ENCODE measurements at regions not wholly inside any gene's neighbourhood (a gene's known extent, or its start where the extent isn't known, plus 50 kb on each side); places are given as distances from the start of the nearest gene placed in this dataset.
"Not testable (repeated sequence)": the region's sequence is repeated elsewhere in the genome, so short reads cannot be mapped to it uniquely, and the experiment has no call there.

DNA sequence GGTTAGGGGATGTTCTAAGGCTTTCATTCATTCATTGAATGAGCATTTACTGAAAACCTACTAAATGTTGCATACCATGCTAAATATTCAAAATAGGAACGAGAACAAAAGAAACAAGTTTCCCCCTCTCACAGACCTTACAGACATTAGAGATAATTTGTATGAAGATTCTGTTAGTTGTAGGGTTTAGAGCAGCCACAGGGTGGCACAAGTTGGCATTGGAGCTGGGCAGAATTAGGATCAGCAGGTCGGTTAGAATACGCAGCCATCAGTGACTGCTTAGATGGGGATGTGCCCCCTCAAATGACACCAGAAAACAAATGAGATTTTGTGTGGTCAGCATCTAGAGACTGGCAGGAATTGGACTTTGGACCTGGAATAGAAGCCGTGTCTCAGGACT, 166.3 kb upstream of the DAAM1 start:
- no peak for DNase-seq

DNA sequence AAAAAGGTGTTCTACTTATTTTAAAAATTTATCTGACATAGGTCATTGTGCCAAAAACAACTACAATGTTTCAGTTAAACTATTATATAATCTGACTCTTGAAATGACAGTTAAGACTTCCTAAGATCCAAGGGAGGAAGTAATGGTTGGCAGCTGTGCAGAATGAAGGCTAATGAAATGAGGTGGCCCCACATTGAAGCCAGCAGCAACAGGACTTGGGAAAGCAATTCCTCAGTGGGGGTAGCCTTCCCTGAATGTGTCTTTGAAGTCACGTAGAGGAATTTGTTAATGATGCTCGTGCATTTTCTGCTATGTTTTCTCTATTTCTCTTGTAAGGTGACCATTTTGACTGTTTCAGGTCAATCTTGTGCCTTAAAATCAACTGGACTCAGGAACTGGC, 162.4 kb upstream of the DAAM1 start:
- DNase-seq: no peak

DNA sequence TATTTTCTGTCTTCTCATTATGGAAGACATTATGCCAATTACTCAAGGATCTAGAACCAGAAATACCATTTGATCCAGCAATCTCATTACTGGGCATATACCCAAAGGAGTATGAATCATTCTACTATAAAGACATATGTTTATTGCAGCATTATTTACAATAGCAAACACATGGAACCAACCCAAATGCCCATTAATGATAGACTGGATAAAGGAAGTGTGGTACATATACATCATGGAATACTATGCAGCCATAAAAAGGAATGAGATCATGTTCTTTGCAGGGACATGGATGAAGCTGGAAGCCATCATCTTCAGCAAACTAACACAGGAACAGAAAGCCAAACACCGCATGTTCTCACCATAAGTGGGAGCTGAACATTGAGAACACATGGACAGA, 161.8 kb upstream of the DAAM1 start:
- DNase-seq: not testable (repeated sequence)

DNA sequence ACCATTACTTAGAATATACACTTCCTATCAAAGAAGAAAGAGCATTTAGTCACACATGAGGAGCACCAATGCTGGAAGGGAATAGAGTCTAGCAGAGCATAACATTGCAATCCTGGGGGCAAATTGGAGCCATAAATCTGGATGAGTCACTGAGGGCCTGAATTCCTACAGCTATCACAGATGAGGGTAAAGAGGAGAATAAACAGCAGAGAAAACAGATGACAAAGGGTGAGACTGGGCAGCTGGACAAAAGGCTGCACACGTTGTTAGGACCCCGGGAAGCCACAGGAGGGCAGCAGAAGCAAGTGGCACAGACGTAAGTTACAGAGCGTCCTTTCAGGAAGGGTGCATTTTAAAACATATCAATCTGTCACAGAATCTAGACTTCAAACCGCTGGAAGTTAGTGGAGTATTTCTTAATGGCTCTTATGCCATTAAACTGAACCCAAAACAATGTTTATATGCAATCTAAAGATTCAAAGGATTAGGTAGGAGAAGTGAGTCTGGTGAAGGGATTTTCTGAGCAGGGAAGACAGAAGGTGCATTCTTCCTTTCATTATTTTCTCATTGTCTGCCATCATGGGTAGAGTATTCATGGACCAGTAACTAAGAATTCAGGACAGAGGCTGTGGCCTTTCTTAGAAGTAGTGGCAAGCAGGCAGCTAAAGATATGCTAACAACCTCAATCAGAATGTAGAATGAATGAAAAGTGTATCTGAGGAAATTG, 159.8 kb upstream of the DAAM1 start:
- DNase-seq: peak; percentile 49

DNA sequence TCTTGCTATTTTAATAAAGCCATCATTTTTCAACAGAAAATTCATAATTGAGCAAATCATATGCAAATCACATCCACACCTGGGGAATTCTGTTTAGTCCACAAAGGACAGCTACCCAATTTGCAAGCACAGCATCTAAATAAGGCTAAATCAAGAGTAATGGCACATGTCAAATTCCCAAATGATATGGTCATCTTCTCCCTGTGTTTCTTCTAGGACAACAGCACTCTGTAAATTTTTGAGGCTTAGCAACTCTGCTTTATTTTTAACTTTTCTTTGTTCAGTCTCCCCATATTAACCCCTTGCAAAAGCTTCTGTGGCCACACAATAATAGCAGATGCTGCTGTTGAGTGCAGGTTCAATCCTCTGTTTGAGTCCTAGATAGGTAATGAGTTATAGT, 155.6 kb upstream of the DAAM1 start:
- no peak for DNase-seq

DNA sequence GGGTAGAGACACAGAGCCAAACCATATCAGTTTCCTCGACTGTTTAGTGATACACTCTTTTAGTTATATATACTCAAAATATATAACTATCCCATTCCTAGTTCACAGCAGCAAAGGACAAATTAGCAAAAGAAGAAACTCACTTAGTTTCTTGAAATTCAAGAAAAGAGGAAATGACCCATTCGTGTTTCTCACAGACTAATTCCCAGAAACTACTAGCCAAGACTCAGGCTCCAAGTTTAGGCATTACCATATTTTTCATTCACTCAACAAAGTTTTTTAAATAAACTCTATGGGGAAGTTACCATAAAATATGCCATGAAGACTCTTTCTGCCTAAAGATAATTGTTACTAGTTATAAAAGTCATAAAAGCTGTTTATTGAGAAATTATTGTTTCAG, 152.3 kb upstream of the DAAM1 start:
- DNase-seq: no peak

DNA sequence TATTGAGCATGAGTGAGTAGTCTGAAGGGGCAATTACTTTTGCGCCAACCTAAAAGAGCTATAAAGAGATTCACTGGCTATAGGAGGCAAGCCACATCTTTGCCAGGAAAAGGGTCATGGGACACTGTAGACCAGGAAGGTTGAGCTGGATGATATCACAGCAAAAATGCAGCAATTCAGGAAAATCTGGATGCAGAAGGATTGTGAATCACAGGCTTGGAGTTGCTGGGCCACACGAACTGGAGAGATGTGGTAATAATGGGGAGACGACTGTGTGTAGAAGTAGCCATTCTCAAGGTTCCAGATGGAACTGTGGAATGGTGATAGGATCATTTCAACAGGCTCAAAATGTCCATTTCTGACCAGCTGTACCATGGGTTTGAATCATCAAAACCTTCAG, 151.4 kb upstream of the DAAM1 start:
- DNase-seq: no peak

DNA sequence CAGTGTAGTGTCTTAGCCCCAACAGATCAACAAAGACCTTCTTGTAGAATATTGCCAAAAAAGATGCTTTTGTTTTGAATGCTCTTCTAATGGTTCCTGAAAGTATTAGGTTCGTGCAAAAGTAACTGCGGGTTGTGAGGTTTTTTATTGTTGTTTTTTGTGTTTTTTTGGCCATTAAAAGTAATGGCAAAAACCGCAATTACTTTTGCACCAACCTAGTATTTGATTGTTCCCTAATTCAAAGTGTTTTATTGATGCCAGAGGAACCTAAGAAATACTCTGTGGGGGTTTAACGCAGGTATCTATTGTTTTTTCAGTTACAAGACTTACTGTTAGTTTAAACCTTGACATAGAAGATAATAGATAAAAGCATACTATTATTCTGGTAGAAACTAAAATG, 150.8 kb upstream of the DAAM1 start:
- DNase-seq: no peak

DNA sequence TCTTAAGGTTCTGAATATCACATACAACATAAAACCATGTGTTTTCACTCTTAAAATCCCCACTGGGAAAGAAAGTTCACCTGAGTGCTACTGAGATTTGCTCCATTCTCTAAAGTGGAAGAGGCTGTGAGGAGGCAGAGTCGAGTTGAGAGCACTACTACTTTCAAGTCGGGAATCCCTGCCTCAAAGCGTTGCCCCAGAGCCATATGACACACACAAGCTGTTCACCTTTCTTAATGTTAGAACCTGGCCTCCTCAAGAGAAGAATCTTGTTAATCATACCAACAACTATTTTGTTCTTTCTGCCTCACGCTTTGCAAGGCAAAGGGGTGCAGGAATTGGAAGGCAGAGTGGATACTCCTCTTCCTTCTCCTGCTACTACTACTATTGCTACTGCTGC, 149.7 kb upstream of the DAAM1 start:
- no peak for DNase-seq

DNA sequence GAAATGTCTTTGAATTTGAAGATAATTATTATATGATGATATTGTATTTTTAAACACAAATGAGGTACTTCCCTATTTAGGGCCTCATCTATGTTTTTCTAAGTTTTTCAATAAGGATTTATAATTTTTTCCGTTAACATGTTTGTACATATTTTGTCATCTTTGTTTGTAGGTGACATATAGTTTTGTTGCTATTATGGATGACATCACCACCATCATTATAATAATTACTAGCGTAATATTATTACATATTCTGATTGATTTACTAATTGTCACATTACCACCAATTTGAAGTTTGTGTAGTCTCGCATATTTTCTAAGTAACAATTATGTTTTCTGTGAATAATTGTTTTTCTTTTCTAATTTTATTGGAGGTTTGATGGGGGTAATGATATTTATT, 147.2 kb upstream of the DAAM1 start:
- no peak for DNase-seq

DNA sequence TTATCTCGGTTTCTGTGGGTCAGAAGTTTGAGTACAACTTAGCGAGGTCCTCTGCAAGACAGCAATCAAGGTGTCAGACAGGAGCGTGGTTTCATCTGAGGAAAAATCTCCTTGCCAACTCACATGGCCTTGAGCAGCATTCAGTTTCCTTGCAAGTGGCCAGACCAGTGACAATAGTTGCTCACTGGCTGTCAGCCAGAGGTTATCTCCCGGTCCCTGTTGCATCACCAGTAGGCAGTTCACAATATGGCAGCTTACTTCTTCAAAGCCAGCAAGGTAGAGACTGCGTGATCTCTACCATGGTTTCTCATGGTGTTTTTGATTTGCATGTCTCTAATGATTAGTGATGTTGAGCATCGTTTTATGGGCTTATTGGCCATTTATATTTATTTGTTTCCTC, 143.8 kb upstream of the DAAM1 start:
- DNase-seq: no peak

DNA sequence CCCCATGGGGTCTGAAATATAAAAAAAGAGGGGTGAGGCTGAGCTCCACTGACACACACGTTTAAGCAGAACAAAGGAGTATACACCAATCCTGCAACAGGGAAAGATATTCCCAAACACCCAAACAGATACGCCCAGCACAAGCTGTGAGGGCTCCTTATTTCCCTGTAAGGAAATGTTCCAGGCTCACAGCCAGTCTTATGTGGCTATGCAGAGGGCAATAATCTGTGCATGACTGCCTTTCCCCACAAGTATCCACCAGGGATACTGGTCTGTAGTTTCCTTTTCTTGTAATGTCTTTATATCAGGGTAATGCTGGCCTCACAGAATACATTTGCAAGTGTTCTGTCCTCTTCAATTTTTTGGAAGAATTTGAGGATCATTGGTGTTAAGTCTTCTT, 141.7 kb upstream of the DAAM1 start:
- DNase-seq: no peak

DNA sequence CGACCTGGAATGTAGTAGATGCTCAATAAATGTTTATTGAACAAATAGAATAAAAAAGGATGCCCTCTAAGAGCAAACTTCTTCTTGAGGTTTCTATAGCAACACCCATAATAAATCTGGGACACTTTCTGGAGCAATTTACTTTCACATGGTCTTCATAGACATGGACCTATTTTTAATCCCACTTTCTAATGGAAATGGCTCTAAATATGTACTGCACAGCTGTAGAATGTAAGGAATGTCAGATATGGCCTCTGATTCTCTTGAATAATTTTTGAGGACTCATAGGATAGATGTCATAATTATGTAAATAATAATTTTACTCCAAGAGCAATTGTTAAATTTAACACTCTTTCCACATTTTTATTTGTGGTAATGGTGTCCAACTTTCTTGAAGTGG, 133.5 kb upstream of the DAAM1 start:
- no peak for DNase-seq

DNA sequence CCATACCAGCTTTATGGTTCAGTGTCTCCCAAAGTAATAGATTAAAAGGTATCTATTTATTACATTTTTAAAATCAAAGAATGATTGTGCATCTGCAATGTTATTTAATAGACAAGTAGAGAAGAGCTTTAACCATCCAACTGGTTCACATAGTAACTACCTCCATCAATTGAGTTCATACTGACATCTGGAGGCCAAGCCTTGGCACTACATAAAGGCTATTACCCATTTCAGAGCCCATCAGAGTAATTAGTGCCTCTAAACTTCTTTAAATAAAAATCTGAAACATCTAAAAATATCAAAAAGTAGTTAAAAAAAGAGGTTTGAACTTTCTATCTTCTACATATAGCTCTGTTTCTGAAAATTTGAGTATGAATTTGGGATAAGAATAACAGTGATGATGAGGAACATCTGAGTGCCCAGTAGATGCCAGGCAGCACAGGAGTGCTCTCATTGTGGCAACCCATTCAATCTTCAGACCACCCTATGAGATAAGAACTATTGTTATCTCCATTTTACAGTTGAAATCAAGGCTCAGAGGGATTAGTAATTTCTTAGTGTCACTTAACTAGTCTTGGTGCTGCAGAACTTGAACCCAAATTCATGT, 132.9 kb upstream of the DAAM1 start:
- DNase-seq: peak; percentile 50

DNA sequence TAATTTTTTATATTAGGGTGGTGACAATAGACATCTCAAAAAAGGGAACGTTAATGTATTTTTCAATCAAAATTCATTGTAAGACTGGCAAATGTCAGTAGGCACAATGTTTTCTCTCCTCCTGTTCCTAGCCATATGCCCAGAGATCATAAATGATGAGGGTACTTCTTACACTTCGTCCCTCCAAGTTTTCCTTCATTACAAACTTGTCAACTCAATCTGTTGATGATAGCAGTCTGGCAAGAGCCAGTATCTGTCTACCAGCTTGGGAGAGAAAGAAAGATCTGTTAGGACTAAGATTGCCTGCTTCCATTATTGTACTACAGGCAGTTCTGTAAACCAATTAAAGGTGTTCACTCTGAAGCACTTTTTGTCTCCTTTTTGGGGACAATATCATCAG, 130.9 kb upstream of the DAAM1 start:
- DNase-seq: no peak

DNA sequence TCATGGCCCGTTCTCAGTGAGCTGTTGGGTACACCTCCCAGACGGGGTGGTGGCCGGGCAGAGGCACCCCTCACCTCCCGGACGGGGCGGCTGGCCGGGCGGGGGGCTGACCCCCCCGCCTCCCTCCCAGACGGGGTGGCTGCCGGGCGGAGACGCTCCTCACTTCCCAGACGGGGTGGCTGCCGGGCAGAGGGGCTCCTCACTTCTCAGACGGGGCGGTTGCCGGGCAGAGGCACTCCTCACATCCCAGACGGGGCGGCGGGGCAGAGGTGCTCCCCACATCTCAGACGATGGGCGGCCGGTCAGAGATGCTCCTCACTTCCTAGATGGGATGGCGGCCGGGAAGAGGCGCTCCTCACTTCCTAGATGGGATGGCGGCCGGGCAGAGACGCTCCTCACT, 129.7 kb upstream of the DAAM1 start:
- not testable (repeated sequence) for DNase-seq

DNA sequence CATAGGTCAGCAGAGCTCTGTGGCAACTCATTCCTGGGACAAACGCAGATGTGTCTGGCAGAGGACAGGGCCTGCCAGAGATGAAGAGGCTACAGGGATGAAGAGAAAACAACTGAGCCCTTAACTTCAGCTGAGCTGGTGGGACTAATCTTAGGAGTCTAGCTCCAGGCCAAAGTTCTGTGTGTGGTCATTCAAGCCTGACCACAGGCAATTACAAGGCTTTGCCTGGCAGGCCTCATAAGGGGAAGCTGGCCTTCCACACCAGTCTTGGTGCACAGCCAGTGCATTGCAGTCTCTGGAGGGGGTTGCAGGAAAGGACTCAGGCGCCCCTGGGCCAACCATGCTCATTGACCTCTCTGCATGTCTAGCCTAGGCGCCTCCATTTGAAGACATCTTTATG, 127.6 kb upstream of the DAAM1 start:
- DNase-seq: no peak

DNA sequence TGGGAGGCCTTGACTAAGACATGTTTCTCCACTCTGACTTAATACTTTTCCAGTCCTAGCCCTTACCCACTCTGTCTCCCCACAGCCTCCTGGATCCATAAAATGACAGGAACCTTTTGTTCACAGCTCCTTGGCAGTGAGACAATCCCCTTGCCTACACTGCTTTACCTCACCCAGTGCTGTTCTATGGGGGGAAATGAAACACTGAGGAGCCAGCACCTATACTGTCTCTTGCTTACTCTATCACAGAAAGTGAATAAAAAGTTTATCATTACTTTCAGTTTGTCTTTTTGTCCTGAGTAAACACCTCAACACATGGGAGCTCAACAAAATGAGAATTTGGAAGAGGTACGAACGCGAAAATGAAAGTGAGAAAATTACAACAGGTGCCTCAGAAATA, 127.2 kb upstream of the DAAM1 start:
- DNase-seq: no peak

DNA sequence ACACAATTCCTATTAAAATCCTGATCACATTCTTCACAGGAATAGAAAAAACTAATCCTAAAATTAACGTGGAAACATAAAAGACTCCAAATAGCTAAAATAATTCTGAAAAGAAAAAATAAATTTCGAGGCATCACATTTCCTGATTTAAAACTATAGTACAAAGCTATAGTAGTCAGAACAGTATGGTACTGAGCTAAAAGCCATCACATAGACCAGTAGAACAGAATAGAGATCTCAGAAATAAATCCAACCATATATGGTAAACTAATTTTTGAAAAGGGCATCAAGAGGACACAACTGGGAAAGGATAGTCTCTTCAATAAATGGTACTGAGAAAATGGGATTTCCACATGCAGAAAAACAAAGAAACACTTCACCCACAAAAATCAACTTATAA, 125.2 kb upstream of the DAAM1 start:
- no peak for DNase-seq

DNA sequence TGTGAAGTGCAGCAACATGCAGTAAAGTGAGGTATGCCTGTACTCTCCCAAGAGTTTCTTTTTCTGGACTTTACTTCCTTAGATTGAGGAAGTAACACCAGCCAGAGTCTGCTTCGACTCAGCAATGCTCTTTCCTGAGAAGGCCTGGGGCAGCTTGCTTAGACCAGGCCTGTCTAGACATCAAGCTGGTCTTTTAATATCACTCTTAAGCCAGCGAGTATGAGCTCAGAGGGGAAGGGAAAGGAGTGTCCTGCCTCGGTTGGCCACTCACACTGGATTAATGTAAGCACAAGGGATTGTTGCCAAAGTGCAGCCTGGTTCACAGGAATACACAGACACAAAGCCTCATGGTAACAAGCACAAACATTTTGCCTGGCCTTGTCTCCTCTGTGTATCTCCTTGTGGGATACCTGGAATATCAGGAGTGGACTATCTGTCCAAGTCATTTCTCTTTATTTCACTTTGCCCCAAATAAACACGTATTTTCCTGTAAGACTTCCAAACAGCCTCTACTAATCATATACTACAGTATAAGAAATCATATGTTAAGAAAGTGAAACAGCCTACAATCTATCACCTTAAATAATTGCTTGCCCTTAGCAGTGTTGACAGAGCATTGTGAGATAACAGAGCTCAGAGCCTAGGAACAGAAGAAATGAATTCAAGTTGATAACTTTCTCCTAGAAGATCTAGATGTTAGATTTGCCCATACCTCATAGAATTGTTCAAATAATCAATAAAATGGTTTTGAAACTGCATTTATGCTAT, 121.2 kb upstream of the DAAM1 start:
- DNase-seq: no peak

DNA sequence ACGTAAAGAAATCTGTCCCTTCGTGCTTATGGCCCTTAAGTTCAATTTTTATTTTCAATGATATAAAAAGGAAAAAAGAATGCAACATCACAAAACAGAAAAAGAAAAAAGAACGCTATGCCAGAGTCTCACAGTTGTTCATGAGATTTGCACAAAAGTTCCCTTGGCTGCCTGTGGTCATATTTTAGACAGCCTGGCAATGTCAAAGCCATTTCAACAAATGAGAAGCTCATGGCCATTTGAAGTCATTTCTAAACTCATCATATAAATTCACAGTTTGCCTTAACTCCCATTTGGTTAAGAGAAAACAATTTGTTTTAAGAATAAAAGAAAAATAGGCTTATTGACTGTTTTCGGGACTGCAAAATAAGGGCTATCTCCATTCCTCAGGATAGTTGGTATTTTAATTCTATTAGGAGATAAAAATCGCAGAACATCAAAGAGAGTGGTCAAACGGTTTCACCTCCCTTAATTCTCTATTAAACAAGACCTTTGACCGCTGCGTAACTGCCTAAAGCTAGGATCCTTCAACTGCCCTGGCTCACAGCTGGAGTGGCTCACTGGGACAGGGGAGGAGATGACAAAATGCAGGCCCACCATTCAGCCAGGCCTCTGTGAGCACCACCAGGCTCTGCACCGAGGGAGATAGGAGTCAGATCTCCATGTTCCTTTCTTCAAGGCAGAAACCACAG, 119.2 kb upstream of the DAAM1 start:
- DNase-seq: no peak

DNA sequence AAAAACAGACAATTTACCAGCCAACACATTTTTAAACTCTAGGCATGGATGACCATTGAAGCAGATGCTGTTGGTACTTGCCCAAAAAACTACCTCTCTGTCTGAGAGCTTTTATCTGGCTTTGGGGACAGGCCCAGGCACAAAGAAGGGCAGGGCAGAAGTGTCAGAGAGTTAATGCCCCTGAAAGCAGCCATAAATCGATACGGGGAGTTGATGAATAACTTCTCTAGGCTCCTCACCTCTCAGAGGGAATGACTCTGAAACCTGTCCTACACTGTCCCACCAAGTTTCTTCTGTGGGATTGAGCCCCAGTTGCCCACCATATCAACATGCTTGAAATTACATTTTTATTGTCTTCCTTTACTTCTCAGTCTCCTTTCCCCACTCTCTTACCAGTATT, 113.0 kb upstream of the DAAM1 start:
- no peak for DNase-seq

DNA sequence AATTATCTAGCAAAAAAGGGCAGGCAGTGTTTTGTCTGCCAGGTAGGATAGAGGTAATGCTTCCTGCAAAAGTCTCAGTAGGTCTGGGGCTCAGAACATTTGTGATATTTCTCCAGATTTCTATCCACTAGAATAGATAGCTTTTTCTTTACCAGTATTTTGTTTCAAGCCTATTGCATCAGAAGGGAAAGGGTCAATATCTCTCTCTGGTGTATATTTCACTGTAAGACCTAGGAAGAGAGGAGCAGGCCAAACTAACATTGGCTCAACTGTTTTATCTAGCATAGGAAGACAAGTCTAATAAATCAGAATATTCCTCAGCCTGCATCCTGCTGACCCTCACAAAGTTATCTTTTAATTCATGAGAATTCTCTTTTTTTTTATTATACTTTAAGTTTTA, 106.7 kb upstream of the DAAM1 start:
- DNase-seq: no peak

DNA sequence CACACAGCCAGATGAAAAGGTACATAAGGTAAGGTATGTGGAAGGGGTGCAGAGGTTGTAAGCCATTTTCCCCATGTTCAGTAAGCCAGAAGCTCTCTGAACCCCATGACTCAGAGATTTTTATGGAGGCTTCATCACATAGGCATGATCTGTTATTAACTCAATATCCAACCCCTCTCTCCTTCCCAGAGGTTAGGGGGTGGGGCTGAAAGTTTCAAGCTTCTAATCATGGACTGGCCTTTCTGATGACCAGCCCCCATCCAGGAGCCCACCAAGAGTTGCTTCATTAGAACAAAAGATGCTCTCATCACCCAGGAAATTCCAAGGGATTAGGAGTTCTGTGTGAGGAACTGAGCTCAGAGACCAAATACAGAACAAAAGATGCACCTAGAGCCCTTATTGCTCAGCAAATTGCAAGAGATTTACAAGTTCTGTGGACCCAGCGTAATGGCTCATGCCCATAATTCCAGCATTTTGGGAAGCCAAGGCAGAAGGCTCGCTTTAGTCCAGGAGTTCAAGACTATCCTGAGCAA, 103.2 kb upstream of the DAAM1 start:
- no peak for DNase-seq

Measured in NCI-H1105 (cell line).